ENCODE measurements at regions not wholly inside any gene's neighbourhood (a gene's known extent, or its start where the extent isn't known, plus 50 kb on each side); places are given as distances from the start of the nearest gene placed in this dataset.
"Not testable (repeated sequence)": the region's sequence is repeated elsewhere in the genome, so short reads cannot be mapped to it uniquely, and the experiment has no call there.

- no peaks in the 10 kb centered on the region for H3K27me3 ChIP-seq (ENCODE audit: insufficient read depth, low read length, poor library complexity)
- no CpG with 5 or more reads among the region's 3 CpGs for WGBS (ENCODE audit: extremely low coverage, insufficient coverage, low lambda C conversion rate)
- H2BK120ac ChIP-seq (ENCODE audit: low read depth, low read length): no peak overlapping the region
- no peaks in the 10 kb centered on the region for H3K79me2 ChIP-seq (ENCODE audit: control insufficient read depth, insufficient read depth, low read length)
- no peak overlapping the region for H3K4me3 ChIP-seq (ENCODE audit: low read length)
- no peaks in the 10 kb centered on the region for H3K4me1 ChIP-seq (ENCODE audit: control insufficient read depth, low read depth, low read length)
- DNase-seq: no peak
- H3K27ac ChIP-seq (ENCODE audit: low read depth, low read length): no peak overlapping the region
- H3K79me1 ChIP-seq (ENCODE audit: low read length): no peaks in the 10 kb centered on the region
- H3K4me2 ChIP-seq (ENCODE audit: low read length): no peak overlapping the region
- no peak overlapping the region for H4K8ac ChIP-seq (ENCODE audit: low read depth, low read length)
- H3K9ac ChIP-seq (ENCODE audit: low read length): no peak overlapping the region
- H3K4ac ChIP-seq (ENCODE audit: low read depth, low read length): no peak overlapping the region
- no peak overlapping the region for H3K23ac ChIP-seq (ENCODE audit: low read length)
- H3K18ac ChIP-seq (ENCODE audit: low read length): no peak overlapping the region
- no peaks in the 10 kb centered on the region for H3K36me3 ChIP-seq (ENCODE audit: control insufficient read depth, insufficient read depth, low read length)
- H2BK5ac ChIP-seq (ENCODE audit: low read length): no peak overlapping the region
- H2BK15ac ChIP-seq (replicated peaks; ENCODE audit: low read depth): no peak overlapping the region
- H4K5ac ChIP-seq (ENCODE audit: low read length): no peak overlapping the region
- no peak overlapping the region for H3K56ac ChIP-seq (ENCODE audit: low read length)
- H2AK5ac ChIP-seq (ENCODE audit: low read length): no peak overlapping the region
Observed at GRCh38 chr2:185510060-185510459, 228.5 kb upstream of the FSIP2 start.

GRCh38 chr2:185511925-185512324, 226.7 kb upstream of the FSIP2 start:
- no CpG with 5 or more reads among the region's 2 CpGs for WGBS (ENCODE audit: extremely low coverage, insufficient coverage, low lambda C conversion rate)
- Histone ChIP-seq H4K8ac (ENCODE audit: low read depth, low read length) (no peak overlapping the region), H2BK15ac (replicated peaks; ENCODE audit: low read depth) (no peak overlapping the region), H3K4me2 (ENCODE audit: low read length) (no peak overlapping the region), H3K27me3 (ENCODE audit: insufficient read depth, low read length, poor library complexity) (no peaks in the 10 kb centered on the region), H4K5ac (ENCODE audit: low read length) (no peak overlapping the region), H2BK120ac (ENCODE audit: low read depth, low read length) (no peak overlapping the region), H3K23ac (ENCODE audit: low read length) (no peak overlapping the region), H2AK5ac (ENCODE audit: low read length) (no peak overlapping the region), H3K27ac (ENCODE audit: low read depth, low read length) (no peak overlapping the region), H3K56ac (ENCODE audit: low read length) (no peak overlapping the region), H3K4me1 (ENCODE audit: control insufficient read depth, low read depth, low read length) (no peaks in the 10 kb centered on the region), H3K36me3 (ENCODE audit: control insufficient read depth, insufficient read depth, low read length) (no peaks in the 10 kb centered on the region), H3K4ac (ENCODE audit: low read depth, low read length) (no peak overlapping the region), H3K4me3 (ENCODE audit: low read length) (no peak overlapping the region), H3K79me1 (ENCODE audit: low read length) (no peaks in the 10 kb centered on the region), H3K18ac (ENCODE audit: low read length) (no peak overlapping the region), H2BK5ac (ENCODE audit: low read length) (no peak overlapping the region), H3K9ac (ENCODE audit: low read length) (no peak overlapping the region), H3K79me2 (ENCODE audit: control insufficient read depth, insufficient read depth, low read length) (no peaks in the 10 kb centered on the region)
- no peak for DNase-seq

GRCh38 chr2:185522472-185522871, 216.1 kb upstream of the FSIP2 start:
- no peak overlapping the region for H3K4me3 ChIP-seq (ENCODE audit: low read length)

GRCh38 chr2:185524242-185524641, 214.4 kb upstream of the FSIP2 start:
- H3K4me1 ChIP-seq (ENCODE audit: control insufficient read depth, low read depth, low read length); H3K27ac ChIP-seq (ENCODE audit: low read depth, low read length); H3K9ac ChIP-seq (ENCODE audit: low read length); H3K36me3 ChIP-seq (ENCODE audit: control insufficient read depth, insufficient read depth, low read length); H4K5ac ChIP-seq (ENCODE audit: low read length); H4K8ac ChIP-seq (ENCODE audit: low read depth, low read length); H2BK120ac ChIP-seq (ENCODE audit: low read depth, low read length); H3K23ac ChIP-seq (ENCODE audit: low read length); H3K4ac ChIP-seq (ENCODE audit: low read depth, low read length); DNase-seq; H3K4me2 ChIP-seq (ENCODE audit: low read length); H2BK15ac ChIP-seq (replicated peaks; ENCODE audit: low read depth); H2AK5ac ChIP-seq (ENCODE audit: low read length); H3K27me3 ChIP-seq (ENCODE audit: insufficient read depth, low read length, poor library complexity); H3K18ac ChIP-seq (ENCODE audit: low read length); H3K56ac ChIP-seq (ENCODE audit: low read length); H3K79me1 ChIP-seq (ENCODE audit: low read length); H3K79me2 ChIP-seq (ENCODE audit: control insufficient read depth, insufficient read depth, low read length); H3K4me3 ChIP-seq (ENCODE audit: low read length); H2BK5ac ChIP-seq (ENCODE audit: low read length): not testable (repeated sequence)
- no CpG with 5 or more reads among the region's 2 CpGs for WGBS (ENCODE audit: extremely low coverage, insufficient coverage, low lambda C conversion rate)

More at GRCh38 chr2:185522472-185522871, 216.1 kb upstream of the FSIP2 start:
- Histone ChIP-seq H2AK5ac (ENCODE audit: low read length) (no peak overlapping the region), H3K36me3 (ENCODE audit: control insufficient read depth, insufficient read depth, low read length) (no peaks in the 10 kb centered on the region), H2BK15ac (replicated peaks; ENCODE audit: low read depth) (no peak overlapping the region), H4K5ac (ENCODE audit: low read length) (no peak overlapping the region), H3K56ac (ENCODE audit: low read length) (no peak overlapping the region), H3K18ac (ENCODE audit: low read length) (no peak overlapping the region), H3K27me3 (ENCODE audit: insufficient read depth, low read length, poor library complexity) (no peaks in the 10 kb centered on the region), H3K4ac (ENCODE audit: low read depth, low read length) (no peak overlapping the region), H4K8ac (ENCODE audit: low read depth, low read length) (no peak overlapping the region), H3K4me1 (ENCODE audit: control insufficient read depth, low read depth, low read length) (no peaks in the 10 kb centered on the region), H2BK120ac (ENCODE audit: low read depth, low read length) (no peak overlapping the region), H3K9ac (ENCODE audit: low read length) (no peak overlapping the region), H3K79me1 (ENCODE audit: low read length) (no peaks in the 10 kb centered on the region), H3K23ac (ENCODE audit: low read length) (no peak overlapping the region), H2BK5ac (ENCODE audit: low read length) (no peak overlapping the region), H3K4me2 (ENCODE audit: low read length) (no peak overlapping the region), H3K27ac (ENCODE audit: low read depth, low read length) (no peak overlapping the region), H3K79me2 (ENCODE audit: control insufficient read depth, insufficient read depth, low read length) (no peaks in the 10 kb centered on the region)
- DNase-seq: peak; percentile 13
- no CpG with 5 or more reads among the region's 6 CpGs for WGBS (ENCODE audit: extremely low coverage, insufficient coverage, low lambda C conversion rate)

GRCh38 chr2:185526161-185526560, 212.4 kb upstream of the FSIP2 start:
- no peak overlapping the region for H4K8ac ChIP-seq (ENCODE audit: low read depth, low read length)
- H2BK5ac ChIP-seq (ENCODE audit: low read length): no peak overlapping the region
- H3K27ac ChIP-seq (ENCODE audit: low read depth, low read length): no peak overlapping the region
- H3K79me1 ChIP-seq (ENCODE audit: low read length): no peaks in the 10 kb centered on the region
- H3K4me3 ChIP-seq (ENCODE audit: low read length): no peak overlapping the region
- H3K4ac ChIP-seq (ENCODE audit: low read depth, low read length): no peak overlapping the region
- H4K5ac ChIP-seq (ENCODE audit: low read length): no peak overlapping the region
- WGBS (ENCODE audit: extremely low coverage, insufficient coverage, low lambda C conversion rate): no CpG with 5 or more reads among the region's 1 CpG
- H2BK15ac ChIP-seq (replicated peaks; ENCODE audit: low read depth): no peak overlapping the region
- H3K9ac ChIP-seq (ENCODE audit: low read length): no peak overlapping the region
- no peak overlapping the region for H2BK120ac ChIP-seq (ENCODE audit: low read depth, low read length)
- H3K79me2 ChIP-seq (ENCODE audit: control insufficient read depth, insufficient read depth, low read length): no peaks in the 10 kb centered on the region
- DNase-seq: no peak
- no peak overlapping the region for H3K18ac ChIP-seq (ENCODE audit: low read length)
- no peak overlapping the region for H3K23ac ChIP-seq (ENCODE audit: low read length)
- no peak overlapping the region for H3K56ac ChIP-seq (ENCODE audit: low read length)
- no peaks in the 10 kb centered on the region for H3K4me1 ChIP-seq (ENCODE audit: control insufficient read depth, low read depth, low read length)
- no peaks in the 10 kb centered on the region for H3K36me3 ChIP-seq (ENCODE audit: control insufficient read depth, insufficient read depth, low read length)
- H3K4me2 ChIP-seq (ENCODE audit: low read length): no peak overlapping the region
- no peaks in the 10 kb centered on the region for H3K27me3 ChIP-seq (ENCODE audit: insufficient read depth, low read length, poor library complexity)
- H2AK5ac ChIP-seq (ENCODE audit: low read length): no peak overlapping the region

- WGBS (ENCODE audit: extremely low coverage, insufficient coverage, low lambda C conversion rate): no CpG with 5 or more reads among the region's 2 CpGs
- Histone ChIP-seq H3K79me1 (ENCODE audit: low read length) (no peaks in the 10 kb centered on the region), H3K79me2 (ENCODE audit: control insufficient read depth, insufficient read depth, low read length) (no peaks in the 10 kb centered on the region), H3K27ac (ENCODE audit: low read depth, low read length) (no peak overlapping the region), H2BK5ac (ENCODE audit: low read length) (no peak overlapping the region), H3K4ac (ENCODE audit: low read depth, low read length) (no peak overlapping the region), H3K4me3 (ENCODE audit: low read length) (no peak overlapping the region), H4K5ac (ENCODE audit: low read length) (no peak overlapping the region), H3K9ac (ENCODE audit: low read length) (no peak overlapping the region), H2BK15ac (replicated peaks; ENCODE audit: low read depth) (no peak overlapping the region), H3K23ac (ENCODE audit: low read length) (no peak overlapping the region), H2BK120ac (ENCODE audit: low read depth, low read length) (no peak overlapping the region), H3K56ac (ENCODE audit: low read length) (no peak overlapping the region), H3K4me2 (ENCODE audit: low read length) (no peak overlapping the region), H3K18ac (ENCODE audit: low read length) (no peak overlapping the region), H3K4me1 (ENCODE audit: control insufficient read depth, low read depth, low read length) (no peaks in the 10 kb centered on the region), H2AK5ac (ENCODE audit: low read length) (no peak overlapping the region), H3K27me3 (ENCODE audit: insufficient read depth, low read length, poor library complexity) (no peaks in the 10 kb centered on the region), H4K8ac (ENCODE audit: low read depth, low read length) (no peak overlapping the region), H3K36me3 (ENCODE audit: control insufficient read depth, insufficient read depth, low read length) (no peaks in the 10 kb centered on the region)
- no peak for DNase-seq
Observed at GRCh38 chr2:185531721-185532120, 206.9 kb upstream of the FSIP2 start.
